ENCODE measurements at regions not wholly inside any gene's neighbourhood (a gene's known extent, or its start where the extent isn't known, plus 50 kb on each side); places are given as distances from the start of the nearest gene placed in this dataset.
"Not testable (repeated sequence)": the region's sequence is repeated elsewhere in the genome, so short reads cannot be mapped to it uniquely, and the experiment has no call there.

- H3K36me3 ChIP-seq (ENCODE audit: control insufficient read depth, insufficient read depth, low read length), result no peaks in the 10 kb centered on the region
- CTCF ChIA-PET, result interaction anchor here (1.5 kb wide), 1 partner anchor 10 kb away, joined by 3 read pairs; no protein-coding TSS in a partner anchor
- DNase-seq (ENCODE audit: low read depth), result no peak
- TF ChIP-seq, protein P1, sequence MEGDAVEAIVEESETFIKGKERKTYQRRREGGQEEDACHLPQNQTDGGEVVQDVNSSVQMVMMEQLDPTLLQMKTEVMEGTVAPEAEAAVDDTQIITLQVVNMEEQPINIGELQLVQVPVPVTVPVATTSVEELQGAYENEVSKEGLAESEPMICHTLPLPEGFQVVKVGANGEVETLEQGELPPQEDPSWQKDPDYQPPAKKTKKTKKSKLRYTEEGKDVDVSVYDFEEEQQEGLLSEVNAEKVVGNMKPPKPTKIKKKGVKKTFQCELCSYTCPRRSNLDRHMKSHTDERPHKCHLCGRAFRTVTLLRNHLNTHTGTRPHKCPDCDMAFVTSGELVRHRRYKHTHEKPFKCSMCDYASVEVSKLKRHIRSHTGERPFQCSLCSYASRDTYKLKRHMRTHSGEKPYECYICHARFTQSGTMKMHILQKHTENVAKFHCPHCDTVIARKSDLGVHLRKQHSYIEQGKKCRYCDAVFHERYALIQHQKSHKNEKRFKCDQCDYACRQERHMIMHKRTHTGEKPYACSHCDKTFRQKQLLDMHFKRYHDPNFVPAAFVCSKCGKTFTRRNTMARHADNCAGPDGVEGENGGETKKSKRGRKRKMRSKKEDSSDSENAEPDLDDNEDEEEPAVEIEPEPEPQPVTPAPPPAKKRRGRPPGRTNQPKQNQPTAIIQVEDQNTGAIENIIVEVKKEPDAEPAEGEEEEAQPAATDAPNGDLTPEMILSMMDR (IDR thresholded peaks at IDR 0.05; ENCODE audit: insufficient read depth, low read depth, low read length), result no peak
- no peak overlapping the region for H3K4me3 ChIP-seq (ENCODE audit: low read depth, low read length)
- POLR2A ChIA-PET, result no interaction called here
- H3K27me3 ChIP-seq (ENCODE audit: control insufficient read depth, insufficient read depth, low read length), result no peaks in the 10 kb centered on the region
Measured at GRCh38 chr11:38356255-38356654, 1758.2 kb upstream of the RAG2 start.

GRCh38 chr11:38345286-38345685 is 1747.2 kb upstream of the RAG2 start:
- ChIA-PET CTCF (interaction anchor here (1.1 kb wide), 1 partner anchor 11 kb away, joined by 3 read pairs; no protein-coding TSS in a partner anchor), POLR2A (no interaction called here)
- DNase-seq (ENCODE audit: low read depth), result no peak
- TF ChIP-seq, protein P1 (IDR thresholded peaks at IDR 0.05; ENCODE audit: insufficient read depth, low read depth, low read length), result no peak
- no peaks in the 10 kb centered on the region for H3K36me3 ChIP-seq (ENCODE audit: control insufficient read depth, insufficient read depth, low read length)
- H3K4me3 ChIP-seq (ENCODE audit: low read depth, low read length), result no peak overlapping the region
- H3K27me3 ChIP-seq (ENCODE audit: control insufficient read depth, insufficient read depth, low read length), result no peaks in the 10 kb centered on the region

GRCh38 chr11:38341612-38342011 is 1743.6 kb upstream of the RAG2 start:
- DNase-seq (ENCODE audit: low read depth); POLR2A ChIA-PET; CTCF ChIA-PET; H3K4me3 ChIP-seq (ENCODE audit: low read depth, low read length); H3K27me3 ChIP-seq (ENCODE audit: control insufficient read depth, insufficient read depth, low read length); H3K36me3 ChIP-seq (ENCODE audit: control insufficient read depth, insufficient read depth, low read length): not testable (repeated sequence)

GRCh38 chr11:38339835-38340440 is 1741.9 kb upstream of the RAG2 start:
- Histone ChIP-seq H3K27me3 (ENCODE audit: control insufficient read depth, insufficient read depth, low read length) (no peaks in the 10 kb centered on the region), H3K36me3 (ENCODE audit: control insufficient read depth, insufficient read depth, low read length) (no peaks in the 10 kb centered on the region), H3K4me3 (ENCODE audit: low read depth, low read length) (no peak overlapping the region)
- TF ChIP-seq, protein P1 (IDR thresholded peaks at IDR 0.05; ENCODE audit: insufficient read depth, low read depth, low read length), result no peak
- ChIA-PET POLR2A (no interaction called here), CTCF (no interaction called here)
- no peak for DNase-seq (ENCODE audit: low read depth)

- CTCF ChIA-PET; H3K4me3 ChIP-seq (ENCODE audit: low read depth, low read length); POLR2A ChIA-PET; H3K27me3 ChIP-seq (ENCODE audit: control insufficient read depth, insufficient read depth, low read length); H3K36me3 ChIP-seq (ENCODE audit: control insufficient read depth, insufficient read depth, low read length); DNase-seq (ENCODE audit: low read depth): not testable (repeated sequence)
Measured at GRCh38 chr11:38338022-38338421, 1740.0 kb upstream of the RAG2 start.

DNA sequence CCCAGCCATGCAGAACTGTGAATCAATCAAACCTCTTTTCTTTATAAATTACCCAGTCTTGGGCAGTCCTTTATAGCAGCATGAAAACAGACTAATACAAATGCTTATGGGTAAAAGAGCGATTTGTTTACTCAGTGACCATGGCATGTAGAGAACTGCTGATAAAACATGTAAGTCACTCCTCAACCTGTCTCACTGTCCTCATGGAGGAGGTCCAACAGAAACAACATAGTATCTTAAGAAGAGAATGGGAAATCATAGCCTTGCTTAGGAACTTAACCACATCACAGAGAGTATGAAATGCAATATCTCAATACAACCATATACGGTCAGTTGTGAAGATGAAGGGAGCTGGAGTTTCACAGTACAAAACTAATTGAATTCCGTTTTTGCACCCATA is 1734.0 kb upstream of the RAG2 start:
- Histone ChIP-seq H3K36me3 (ENCODE audit: control insufficient read depth, insufficient read depth, low read length) (no peaks in the 10 kb centered on the region), H3K4me3 (ENCODE audit: low read depth, low read length) (no peak overlapping the region), H3K27me3 (ENCODE audit: control insufficient read depth, insufficient read depth, low read length) (no peaks in the 10 kb centered on the region)
- TF ChIP-seq, protein P1 (IDR thresholded peaks at IDR 0.05; ENCODE audit: insufficient read depth, low read depth, low read length), result no peak
- POLR2A ChIA-PET, result no interaction called here
- DNase-seq (ENCODE audit: low read depth), result no peak
- CTCF ChIA-PET, result no interaction called here
